HG03354 (cell line): ENCODE measurements at regions not wholly inside any gene's neighbourhood (a gene's known extent, or its start where the extent isn't known, plus 50 kb on each side); places are given as distances from the start of the nearest gene placed in this dataset.
"Not testable (repeated sequence)": the region's sequence is repeated elsewhere in the genome, so short reads cannot be mapped to it uniquely, and the experiment has no call there.

Source experiments
- ATAC-seq: cut with Tn5 transposase; IDR thresholded peaks from one replicate; pipeline ENCODE4 v1.9.1; 2021; ENCODE audit warnings: mild to moderate bottlenecking; ENCODE audit not compliant: unreplicated experiment, poor library complexity, severe bottlenecking

DNA sequence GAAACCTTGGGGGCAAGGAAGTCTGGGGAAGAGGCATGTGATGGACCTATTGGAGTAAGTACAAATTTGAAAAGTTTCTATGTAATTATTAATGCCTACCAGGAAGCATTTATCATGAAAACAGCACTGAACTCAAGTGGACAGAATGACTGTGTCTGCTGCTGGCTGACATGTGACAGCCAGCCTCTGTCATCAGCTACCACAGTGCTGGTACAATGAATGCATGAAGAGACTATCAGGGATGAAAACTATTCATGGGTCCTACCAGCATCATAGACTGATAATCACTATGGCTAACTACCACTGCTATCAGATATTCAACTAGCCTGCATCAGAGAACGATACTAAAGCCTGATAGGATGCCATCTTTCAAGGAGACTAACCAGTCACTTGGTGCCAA, 193.5 kb downstream of the RAP2B start:
- no peak for ATAC-seq

DNA sequence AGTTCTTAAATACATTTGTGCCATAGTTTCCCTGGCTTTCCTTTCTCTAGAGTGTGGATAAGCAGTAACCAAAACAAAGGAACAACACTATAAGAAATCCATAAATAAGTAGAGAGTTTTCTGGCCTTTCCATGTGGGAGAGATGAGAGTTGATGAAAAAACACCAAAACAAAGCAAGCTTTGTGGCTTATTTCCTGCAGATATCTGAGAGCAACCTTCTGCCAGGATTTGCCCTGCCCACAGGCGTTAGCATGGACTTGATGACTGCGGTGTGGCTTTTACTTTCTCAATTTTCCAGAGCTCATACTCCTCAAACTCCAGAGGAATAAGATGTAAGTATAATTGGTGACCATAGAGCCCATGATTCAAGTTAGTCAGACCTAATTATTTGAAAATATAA, 194.9 kb downstream of the RAP2B start:
- ATAC-seq = no peak

DNA sequence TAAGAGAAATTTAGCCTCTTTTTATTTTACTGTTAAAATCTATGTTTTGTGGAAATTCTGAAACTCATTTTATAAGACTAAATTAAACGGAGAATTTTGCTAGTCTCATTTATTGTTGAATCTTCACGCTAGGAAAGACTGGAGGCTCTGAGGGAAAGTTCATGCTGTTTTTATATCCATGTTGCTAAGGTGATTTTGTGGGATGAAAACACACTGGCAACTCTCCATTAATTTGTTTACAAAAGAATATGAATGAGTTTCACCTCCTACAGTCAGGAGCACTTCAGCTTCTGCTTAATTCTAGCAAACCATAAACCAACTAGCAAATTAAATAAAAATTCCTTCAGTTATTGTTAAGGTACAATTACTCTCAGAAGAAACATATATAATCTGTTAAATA, 195.4 kb downstream of the RAP2B start:
- ATAC-seq = no peak

DNA sequence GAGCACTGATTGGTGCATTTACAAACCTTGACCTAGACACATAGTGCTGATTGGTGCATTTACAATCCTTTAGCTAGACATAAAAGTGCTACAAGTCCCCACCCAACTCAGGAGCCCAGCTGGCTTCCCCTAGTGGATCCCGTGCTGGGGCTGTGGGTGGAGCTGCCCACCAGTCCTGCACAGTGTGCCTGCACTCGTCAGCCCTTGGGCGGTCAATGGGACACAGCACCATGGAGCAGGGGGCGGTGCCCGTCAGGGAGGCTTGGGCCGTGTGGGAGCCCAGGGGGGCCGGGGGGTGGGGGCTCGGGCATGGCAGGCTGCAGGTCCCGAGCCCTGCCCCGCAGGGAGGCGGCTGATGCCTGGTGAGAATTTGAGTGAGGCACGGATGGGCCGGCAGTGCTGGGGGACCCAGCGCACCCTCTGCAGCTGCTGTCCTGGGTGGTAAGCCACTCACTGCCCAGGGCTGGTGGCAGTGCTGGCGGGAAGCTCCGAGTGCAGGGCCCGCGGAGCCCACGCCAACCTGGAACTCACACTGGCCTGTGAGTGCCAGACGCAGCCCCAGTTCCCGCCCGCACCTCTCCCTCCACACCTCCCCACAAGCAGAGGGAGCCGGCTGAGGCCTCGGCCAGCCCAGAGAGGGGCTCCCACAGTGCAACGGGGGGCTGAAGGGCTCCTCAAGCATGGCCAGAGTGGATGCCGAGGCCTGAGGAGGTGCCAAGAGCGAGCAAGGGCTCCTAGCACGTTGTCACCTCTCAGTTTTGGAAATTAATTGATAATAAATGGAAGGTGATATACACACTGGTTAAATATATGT, 207.7 kb downstream of the RAP2B start:
- no peak for ATAC-seq

DNA sequence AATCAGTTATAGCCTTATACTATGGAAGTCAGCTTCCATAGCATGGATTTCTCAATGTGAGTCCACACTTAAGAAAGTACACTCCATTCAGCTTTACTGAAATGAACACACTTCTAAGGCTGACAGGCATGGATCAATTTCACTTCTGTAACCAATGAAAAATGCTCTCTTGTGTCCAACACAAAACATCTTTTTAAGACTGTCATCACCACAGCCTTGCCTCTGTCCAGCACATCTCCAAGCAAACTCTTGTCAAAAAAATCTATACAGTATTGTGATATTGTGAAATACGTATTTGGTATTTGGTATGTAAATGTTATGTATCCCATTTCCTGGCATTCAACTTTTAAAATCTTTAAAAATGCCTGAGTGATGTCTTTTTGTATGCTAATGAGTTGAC, 208.7 kb downstream of the RAP2B start:
- ATAC-seq = no peak

DNA sequence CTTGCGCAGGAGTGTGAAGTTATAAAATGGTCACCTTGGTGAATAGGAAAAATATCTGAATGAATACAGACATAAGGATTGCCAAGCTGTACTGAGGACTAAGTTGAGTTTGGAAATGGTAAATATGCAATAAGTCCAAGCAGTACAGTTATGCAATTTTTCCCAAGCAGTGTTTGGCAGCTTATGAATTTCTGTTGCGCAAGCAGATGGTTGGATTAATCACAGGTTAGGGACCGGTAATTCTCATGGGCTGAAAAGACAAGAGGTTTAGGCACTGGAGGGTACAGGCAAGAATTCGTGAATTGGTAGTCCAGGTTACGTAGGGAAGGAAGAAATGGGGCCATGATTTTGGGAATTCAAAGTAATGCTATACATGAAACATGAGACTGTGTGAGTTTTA, 210.3 kb downstream of the RAP2B start:
- ATAC-seq = no peak

DNA sequence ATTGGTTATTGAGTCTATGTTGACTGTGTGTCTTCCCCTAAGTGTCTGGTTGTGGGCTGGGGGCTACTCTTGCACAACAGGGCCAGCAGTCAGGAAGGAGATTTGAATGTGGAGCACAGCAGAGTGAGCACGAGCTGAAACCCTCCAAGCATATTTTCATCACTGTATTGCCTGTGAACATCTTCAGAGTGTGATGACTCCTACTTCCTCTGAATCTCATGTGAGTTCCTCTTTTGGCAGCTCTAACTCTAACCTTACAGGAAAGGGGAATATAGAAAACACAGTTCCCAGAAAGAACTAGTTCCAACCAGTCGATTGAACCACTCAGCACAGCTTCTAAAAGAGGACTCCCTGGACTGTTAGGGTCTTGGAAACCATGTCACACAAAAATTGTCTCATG, 211.6 kb downstream of the RAP2B start:
- no peak for ATAC-seq

DNA sequence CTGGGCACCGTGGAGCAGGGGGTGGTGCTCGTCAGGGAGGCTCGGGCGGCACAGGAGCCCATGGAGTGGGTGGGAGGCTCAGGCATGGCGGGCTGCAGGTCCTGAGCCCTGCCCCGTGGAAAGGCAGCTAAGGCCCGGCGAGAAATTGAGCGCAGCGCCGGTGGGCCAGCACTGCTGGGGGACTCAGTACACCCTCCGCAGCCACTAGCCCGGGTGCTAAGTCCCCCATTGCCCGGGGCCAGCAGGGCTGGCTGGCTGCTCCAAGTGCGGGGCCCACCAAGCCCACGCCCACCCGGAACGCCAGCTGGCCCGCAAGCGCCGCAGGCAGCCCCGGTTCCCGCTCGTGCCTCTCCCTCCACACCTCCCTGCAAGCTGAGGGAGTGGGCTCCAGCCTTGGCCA, 216.3 kb downstream of the RAP2B start:
- not testable (repeated sequence) for ATAC-seq

DNA sequence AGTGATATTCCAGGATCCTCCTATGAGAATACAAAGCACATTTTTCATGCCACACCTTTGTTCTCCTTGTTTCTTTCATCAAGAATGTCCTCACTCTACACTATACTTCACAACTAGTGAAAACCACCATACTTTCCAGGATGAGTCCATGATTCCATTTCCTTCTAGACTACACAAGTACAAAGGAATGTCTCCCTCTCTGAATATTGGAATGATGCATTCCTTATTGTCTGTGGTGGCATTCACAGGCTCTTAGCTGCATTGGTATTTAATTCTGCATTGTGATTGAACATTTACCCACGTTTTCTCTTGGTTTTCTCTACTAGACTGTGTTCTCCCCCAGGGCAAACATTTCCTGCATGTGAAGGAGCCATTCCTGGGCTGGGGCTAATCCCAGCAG, 217.5 kb downstream of the RAP2B start:
- no peak for ATAC-seq

DNA sequence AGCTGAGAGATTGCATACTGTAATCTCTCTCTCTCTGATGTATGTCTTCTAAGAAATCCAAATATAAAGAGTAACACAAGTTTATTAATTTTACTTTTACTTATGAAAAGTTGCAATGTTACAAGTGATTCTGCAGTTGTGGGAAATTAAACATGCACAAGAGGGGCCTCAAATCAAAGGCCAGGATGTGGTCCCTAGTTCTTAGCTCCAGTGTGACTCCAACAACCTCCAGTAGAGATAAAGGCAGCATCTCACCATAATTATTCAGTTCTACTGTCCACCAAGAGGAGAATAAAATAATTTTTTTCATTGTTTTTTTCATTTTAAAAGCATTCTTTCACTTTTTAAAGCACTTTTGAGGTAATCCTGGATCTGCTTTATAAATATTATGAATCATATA, 223.3 kb downstream of the RAP2B start:
- no peak for ATAC-seq

DNA sequence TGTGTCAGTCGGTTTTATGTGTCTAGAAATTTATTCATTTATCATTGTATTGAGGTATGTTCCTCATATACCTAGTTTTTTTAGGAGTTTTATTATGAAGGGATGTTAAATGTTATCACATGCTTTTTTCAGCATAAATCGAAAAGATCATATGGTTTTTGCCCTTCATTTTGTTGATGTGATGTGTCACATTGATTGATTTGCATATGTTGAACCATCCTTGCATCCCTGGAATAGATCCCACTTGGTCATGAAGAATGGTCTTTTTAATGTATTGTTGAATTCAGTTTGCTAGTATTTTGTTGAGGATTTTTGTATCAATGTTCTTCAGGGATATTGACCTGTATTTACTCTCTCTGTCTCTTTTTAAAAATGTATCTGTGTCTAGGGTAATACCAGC, 230.3 kb downstream of the RAP2B start:
- no peak for ATAC-seq

DNA sequence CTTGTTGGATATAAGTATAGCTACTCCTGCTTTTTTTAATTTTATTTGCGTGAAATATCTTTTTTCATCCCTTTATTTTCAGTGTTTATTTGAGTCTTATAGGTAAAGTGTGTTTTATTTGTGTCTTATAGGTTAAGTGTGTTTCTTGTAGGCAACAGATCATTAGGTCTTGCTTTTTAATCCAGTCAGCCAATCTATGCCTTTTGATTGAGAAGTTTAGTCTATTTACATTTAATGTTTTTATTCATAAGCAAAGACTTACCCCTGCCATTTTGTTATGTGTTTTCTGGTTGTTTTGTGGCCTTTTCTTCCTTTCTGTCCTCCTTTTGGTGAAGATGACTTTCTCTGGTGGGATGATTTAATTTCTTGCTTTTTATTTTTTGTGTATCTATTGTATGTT, 232.0 kb downstream of the RAP2B start:
- ATAC-seq = no peak

DNA sequence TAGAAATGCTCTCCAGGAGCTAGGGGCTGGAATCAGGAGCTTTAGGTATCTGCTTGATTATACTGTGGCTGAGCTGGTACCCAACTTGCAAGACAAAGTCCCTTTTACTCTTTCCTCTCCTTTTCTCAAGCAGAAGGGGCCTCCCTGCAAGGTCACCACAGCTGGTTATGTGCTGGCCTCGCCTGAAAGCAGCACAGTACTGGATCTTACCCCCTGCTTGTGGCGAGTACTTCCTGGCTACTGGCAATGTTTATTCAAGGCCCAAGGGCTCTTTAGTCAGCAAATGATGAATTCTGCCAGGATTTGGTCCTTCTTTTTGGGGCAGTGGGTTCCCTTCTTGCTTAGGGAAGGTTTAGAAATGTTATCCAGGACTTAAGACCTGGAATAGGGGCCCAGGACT, 234.6 kb downstream of the RAP2B start:
- ATAC-seq = no peak

DNA sequence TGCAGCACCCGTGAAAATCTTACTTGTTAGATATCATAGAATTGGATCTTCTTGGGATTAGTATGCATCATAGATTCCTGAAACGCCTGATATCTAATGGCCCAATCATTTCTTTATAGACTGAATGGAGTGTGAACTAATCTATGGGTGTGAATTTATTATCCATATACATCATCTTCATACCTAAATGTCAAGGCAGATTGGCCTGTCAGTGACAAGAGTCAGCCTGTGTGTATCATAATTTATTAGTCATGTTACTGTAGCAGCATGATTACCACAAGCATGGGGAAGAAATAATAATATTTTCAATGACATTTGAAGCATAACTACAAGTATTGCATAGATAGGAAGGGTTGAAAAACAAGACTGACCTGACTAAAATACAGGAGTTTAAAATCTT, 235.8 kb downstream of the RAP2B start:
- no peak for ATAC-seq

DNA sequence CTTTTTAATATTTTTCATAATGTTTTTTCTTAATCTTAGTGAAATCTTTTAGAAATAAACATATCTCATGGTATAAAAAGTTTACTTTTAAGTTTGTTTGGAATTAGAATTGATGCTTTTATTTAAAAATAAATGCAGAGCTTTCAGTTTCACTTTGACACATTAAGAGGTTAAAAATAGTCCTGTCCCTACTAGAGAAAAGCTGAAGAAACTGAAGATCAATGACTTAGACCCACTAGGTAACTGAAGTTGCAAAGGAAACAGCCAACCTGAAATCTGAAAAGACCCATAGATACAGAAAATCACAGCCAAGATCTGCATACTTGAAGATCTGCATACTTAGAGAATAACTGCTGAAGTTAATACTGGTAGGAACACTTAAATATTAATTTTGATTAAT, 237.6 kb downstream of the RAP2B start:
- peak; percentile 88 for ATAC-seq

DNA sequence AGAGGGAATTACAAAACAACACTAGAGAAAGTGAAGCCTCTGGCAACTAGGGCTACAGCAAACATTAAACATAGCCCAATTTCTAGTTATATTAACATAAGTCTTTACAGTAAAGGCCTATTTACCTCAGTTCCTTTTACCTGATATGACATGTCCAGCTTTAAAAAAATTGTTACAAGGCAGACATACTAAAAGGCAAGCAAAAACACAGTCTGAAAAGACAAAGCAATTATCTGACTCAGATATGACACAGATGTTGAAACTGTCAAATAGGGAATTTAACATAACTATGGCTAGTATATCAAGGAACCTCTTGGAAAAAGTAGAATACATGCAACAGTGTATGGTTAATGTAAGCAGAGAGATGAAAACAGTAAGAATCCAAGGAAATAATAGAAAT, 238.6 kb downstream of the RAP2B start:
- ATAC-seq = no peak

DNA sequence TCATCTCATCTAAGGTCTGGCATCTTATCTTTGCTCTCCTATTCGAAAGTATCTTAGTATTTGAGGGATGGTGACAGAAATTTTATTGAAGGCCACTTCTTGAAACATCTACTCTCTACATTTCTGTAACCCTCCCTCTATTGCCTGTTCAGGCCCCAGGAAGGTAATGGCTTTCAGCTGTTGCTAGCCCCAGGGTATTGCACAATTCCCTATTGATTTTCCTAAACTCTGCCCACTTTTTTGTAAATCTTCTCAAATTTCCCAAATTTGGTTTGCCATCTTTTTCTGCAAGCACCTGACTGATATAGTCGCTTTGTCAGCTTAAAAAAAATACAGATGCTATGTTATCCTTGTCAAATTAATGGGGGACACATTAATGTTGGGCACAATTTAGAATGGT, 242.1 kb downstream of the RAP2B start:
- ATAC-seq = no peak

DNA sequence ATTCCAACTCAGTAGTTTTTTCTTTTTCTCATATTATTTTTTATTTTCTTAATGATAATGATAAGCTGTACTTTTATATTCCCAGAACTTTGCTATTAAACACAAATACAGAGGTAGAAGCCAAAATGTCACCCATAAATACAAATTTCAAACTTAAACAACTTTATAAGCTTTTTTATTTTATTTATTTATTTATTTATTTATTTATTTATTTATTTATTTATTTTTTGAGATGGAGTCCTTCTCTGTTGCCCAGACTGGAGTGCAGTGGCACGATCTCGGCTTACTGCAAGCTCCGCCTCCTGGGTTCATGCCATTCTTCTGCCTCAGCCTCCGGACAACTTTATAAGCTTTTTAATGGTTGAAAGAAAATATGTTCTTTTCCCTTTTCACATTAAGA, 243.3 kb downstream of the RAP2B start:
- not testable (repeated sequence) for ATAC-seq

DNA sequence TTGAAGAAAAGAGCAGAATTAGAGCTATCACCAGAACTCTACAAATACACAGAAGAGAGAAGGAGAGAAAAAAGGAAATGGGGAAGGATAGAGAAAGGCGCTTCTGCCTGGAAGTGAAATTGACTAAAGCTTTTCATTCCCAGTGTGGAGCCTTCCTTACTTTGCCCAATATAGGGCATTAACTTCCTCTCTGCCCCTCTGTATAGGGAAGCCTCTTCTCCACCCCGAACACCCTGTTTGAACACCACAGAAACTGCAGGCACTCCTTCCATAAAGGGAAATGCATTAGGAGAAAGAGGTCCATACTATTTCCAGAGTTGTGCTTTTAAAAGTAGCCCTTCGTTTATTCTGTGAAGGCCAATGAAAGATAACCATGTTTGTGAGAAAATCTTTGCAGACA, 248.5 kb downstream of the RAP2B start:
- ATAC-seq = no peak

DNA sequence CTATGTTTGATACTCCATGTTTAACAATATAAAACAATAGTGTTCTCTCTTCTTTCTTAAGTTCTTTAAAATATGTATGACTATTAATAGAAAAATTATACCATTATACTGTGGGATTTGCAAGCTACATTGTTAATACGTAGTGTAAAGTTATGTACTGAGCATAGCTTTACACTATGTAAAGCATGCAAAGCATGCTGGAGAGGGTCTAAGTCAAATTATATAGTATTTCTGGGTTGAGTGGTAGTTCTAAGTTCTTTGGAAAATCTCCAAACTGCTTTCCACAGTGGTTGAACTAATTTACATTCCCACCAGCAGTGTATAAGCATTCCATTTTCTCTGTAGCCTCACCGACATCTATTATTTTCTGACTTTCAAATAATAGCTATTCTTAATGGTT, 253.0 kb downstream of the RAP2B start:
- no peak for ATAC-seq

DNA sequence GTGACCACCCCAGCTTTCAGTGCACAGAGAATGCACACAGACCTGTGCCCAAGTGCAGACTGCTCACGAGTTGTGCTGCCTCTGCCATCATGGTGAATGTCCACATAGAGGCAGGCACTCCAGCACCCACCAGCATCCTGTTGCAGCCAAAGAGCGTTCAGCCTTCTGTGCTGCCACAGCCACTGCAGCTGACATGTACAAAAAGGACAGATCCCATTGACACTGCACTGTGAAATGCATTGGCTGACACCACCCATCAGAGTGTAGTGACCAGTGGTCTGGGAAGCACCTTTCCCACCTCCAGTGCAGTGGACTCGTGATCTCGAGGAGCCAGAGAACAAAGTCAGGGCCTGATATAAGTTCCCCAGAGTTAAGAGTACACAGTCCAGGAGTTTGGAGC, 260.3 kb downstream of the RAP2B start:
- ATAC-seq = no peak

DNA sequence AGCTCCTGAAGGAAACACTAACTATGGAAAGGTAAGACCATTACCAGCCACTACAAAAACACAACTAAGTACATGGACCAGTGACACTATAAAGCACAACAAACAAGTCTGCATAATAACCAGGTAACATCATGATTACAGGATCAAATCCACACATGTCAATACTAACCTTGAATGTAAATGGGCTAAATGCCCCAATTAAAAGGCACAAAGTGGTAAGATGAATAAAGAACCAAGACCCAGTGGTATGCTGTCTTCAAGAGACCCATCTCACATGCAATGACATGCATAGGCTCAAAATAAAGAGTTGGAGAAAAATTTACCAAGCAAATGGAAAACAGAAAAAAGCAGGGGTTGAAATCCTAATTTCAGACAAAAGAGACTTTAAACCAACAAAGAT, 261.8 kb downstream of the RAP2B start:
- not testable (repeated sequence) for ATAC-seq
